Right renal pelvis (tissue), 4 donors: ENCODE measurements at regions not wholly inside any gene's neighbourhood (a gene's known extent, or its start where the extent isn't known, plus 50 kb on each side); places are given as distances from the start of the nearest gene placed in this dataset.
"Not testable (repeated sequence)": the region's sequence is repeated elsewhere in the genome, so short reads cannot be mapped to it uniquely, and the experiment has no call there.

Experiments used
- DNase-seq, 4 donors: peaks; one replicate each; pipeline ENCODE4 v3.0.0-alpha.2; 2013; ENCODE audit warnings: low read depth in 4 of 4, low spot score in 3 of 4, missing footprints in 1 of 4

GRCh38 chr15:62908341-62908740 lies 134.2 kb upstream of the TPM1 start:
- not testable (repeated sequence) for DNase-seq

DNA sequence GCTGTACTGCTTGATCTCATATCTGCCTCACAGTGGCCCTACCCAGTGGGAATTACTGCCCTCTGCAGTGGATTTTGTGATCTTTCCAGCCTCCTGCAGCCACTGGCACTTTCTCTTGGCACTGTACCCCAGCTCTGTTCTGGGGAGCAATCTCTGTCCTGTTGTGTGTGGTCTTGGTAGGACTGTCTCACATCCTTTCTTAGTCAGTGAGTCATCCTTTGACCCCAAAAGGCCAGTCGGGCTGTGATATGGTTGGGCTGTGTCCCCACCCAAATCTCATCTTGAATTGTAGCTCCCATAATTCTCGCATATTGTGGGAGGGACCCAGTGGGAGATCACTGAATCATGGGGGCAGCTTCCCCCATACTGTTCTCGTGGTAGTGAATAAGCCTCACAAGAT lies 133.3 kb upstream of the TPM1 start:
- DNase-seq: no peak

GRCh38 chr15:62912282-62912681 lies 130.3 kb upstream of the TPM1 start:
- DNase-seq: no peak

GRCh38 chr15:62912808-62913207 lies 129.7 kb upstream of the TPM1 start:
- peak in 1 of 4 donors; percentile 37 for DNase-seq

DNA sequence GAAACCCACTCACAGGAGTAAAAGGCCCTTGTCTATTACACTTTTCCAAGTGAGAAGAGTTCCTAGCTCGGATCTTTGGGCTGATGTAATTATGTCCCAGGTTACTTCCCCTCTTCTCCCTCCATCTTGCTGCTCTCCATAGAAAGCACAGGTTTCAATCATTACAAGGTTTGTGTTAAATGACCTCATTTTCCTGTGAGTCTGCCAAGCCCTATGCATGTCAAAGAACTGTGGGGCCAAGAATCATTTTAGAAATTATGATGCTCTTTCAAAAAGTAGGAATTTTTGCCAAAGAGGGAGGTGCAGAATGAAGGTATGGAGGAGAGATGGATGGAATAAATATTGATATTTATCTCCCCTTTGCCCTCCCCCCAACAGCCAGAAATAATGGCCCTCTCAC lies 129.3 kb upstream of the TPM1 start:
- no peak for DNase-seq

GRCh38 chr15:62914461-62915079 lies 128.0 kb upstream of the TPM1 start:
- DNase-seq: no peak

GRCh38 chr15:62920682-62921502 lies 121.7 kb upstream of the TPM1 start:
- no peak for DNase-seq

DNA sequence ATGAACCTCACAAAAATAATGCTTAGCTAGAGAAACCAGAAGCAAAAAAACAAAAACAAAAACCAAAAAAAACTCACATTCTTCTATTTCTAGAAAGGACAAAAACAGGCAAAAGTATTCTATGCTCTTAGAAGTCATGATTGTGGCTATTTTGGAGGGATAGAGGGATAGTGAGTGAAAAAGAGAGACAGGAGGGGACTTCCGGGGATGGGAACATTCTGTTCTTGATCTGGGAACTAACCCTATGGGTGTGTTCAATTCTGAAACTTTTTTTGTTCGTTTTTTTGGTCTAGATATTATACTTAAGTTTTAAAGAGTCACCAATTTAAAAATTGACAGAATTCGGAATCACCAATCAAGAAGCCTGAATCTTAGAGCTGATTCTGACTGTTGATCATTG lies 120.0 kb upstream of the TPM1 start:
- DNase-seq: no peak

GRCh38 chr15:62925875-62926274 lies 116.7 kb upstream of the TPM1 start:
- no peak for DNase-seq

GRCh38 chr15:62927196-62927595 lies 115.4 kb upstream of the TPM1 start:
- DNase-seq: no peak

- no peak for DNase-seq
These were observed 114.7 kb upstream of the TPM1 start for GRCh38 chr15:62927836-62928235.

DNA sequence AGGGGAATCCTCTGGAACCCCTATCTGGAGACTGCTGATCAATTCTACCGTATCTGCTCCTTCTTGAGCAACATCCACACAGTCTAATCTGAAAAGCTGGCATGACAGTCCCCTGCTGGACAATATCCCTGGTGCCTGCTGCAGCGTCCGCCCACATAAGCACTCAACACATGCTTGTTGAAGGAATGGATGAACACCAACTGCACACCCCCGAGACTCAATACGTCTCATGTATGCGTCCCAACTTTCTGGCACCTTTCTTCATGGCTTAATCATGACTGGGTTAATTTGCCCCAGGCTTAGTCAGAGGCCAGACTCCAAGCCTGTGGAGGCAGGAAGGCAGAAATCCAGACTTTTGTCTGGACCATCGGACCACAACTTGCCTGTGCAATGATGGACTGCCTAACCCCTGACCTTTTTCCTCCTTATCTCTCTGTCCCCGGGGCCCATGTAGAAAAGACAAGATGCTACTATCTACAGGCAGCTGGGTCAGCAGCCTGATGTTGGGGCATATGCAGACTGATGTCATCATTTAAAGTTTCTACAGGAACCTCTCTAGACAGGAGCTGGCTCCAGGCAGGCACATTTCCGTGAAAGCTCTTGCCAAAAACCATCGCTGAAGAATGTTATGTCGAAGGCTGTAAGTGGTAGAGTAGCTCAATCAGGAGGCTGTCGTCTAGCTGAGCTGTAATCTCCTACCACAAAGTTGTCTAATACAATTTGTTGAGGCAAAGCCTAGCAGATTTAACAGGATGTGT lies 114.1 kb upstream of the TPM1 start:
- no peak for DNase-seq

- no peak for DNase-seq
These were observed 113.6 kb upstream of the TPM1 start for GRCh38 chr15:62929000-62929357.

GRCh38 chr15:62931650-62932049 lies 110.9 kb upstream of the TPM1 start:
- DNase-seq: no peak

GRCh38 chr15:62932436-62932835 lies 110.1 kb upstream of the TPM1 start:
- no peak for DNase-seq

GRCh38 chr15:62933386-62933785 lies 109.2 kb upstream of the TPM1 start:
- DNase-seq: no peak

DNA sequence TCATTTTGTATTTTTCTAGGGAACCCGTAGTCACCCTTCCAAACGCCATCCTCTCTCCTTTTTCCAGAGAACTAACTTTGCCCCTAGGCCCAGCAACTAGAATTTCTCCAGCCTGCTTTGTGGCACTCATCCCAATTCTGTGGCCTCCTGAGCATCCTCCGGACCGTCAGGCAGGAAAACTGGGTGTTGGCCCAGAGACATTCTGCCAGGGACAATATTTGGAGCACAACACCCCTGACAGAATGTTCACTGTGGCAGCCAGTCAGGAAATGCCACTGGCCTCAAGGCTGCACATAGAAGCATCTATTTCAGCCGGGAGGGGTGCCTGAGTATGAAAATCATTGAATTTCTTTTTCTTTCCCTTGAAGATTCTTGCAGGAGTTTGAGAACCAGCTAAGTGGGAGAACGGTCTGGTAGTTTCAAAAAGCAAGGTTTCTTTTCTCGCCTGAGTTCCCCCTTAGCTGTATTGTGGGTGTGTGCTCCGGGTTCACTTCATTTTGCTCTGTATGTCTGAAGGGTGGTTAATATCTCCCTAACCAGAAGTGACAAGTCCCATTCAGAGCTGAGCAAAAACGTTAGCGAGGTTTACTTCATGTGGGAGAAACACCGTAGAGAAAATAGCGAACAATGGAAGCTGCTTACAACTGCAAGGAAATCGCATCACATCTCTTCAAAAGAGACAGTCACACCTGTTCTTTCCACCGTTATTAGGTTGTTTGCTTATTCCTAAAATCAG lies 108.1 kb upstream of the TPM1 start:
- no peak for DNase-seq

DNA sequence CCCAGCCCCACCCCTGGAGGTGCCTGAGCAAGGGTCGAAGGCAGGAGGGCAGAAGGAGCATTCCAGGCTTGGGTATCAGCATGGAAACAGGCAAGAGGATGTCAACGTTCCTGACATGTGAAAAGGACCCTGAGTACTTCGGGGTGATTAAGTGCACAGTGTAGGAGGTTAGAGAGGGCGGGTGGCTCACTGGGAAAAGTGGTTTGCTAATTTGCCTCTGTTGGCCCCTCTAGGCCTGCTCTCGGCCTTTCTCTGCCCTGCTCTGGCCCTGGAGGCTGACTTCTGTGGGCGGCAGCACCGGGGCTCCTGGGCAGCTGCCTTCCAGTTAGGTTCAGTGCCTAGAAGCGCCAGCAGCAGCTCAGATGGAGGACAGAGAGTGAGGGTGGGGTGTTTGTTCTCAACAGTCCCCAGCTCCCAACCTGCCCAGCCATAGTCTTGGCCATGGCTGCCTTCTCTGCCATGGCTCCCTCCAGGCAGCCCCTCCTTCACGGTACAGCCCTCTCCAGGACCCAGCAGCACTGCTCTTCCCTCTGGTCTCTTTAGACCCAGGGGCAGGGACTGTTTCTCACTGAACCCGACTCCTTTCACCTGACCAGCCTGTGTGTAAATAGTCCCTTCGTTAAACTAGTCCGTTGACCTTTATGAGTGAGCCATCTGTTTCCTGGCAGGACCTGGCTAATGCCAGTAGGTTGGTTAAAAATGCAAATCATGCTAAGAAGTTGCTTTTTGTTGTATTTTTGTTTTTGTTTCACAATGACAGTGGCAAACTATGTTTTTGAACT lies 107.1 kb upstream of the TPM1 start:
- no peak for DNase-seq

DNA sequence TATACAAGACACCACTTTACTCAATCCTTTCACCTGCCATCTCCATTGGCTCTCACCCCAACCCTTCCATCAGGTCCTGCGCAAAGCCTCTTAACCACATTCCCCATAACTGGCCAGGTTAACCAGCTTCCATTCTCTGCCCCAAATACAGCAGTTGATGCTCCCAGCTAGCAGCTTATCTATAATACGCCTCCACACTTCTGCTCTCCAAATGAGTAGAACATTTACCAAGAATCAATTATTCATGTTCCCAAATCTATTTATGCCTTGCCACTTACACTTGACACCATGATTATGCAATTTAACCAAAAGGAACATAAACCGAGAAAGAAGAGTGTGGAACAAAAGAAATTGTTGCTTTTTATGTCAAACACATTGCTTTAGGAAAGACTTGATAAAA lies 103.7 kb upstream of the TPM1 start:
- no peak for DNase-seq

DNA sequence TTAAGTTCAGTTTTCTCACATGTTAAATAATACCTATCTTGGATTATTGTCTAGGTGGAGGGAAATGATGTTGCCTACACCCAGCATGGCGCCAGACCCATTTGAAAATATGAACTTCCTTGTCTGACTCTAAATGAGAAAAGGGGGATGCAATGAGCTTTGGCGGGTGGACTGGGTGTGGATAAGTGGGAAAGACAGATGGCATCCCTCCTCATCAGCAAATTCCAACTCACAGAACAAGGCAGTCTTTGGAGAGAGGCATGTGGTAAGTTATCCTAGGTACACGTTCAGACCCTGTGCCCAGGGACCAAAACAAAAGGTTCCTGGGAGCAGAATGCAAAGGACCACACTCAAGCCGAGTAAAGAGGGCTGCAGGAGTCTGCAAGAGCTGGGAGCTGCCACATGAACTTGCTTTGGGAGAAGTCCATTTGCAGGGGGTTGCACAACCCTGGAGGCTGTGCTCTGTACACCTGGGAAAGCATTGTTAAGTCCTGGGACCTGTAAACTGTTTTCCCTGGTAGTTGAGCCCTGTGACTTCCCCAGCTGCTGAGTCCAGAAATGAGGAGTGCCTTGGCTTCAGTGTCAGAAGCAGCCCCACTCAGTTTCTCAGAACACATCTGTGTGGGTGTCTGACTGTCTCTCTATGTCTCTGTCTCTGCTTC lies 102.3 kb upstream of the TPM1 start:
- no peak for DNase-seq
